K562 (cell line): ENCODE measurements at regions not wholly inside any gene's neighbourhood (a gene's known extent, or its start where the extent isn't known, plus 50 kb on each side); places are given as distances from the start of the nearest gene placed in this dataset.

ENCODE experiments used
- ATAC-seq: fragments of 200-7000 bp; cut with Tn5 transposase; 3 replicates; pipeline ENCODE4 v1.9.1; 2020; ENCODE audit warnings: moderate library complexity
- BruUV-seq: library from RNA; stranded (reverse); fragments of 400-500 nt; replicated peaks from 2 replicates; lab custom pipeline; 2021; lab: Mats Ljungman, UMichigan
- CTCF ChIA-PET: fragments of 300-600 bp; formaldehyde crosslinking; extraction: SDS; loops from one replicate; lab custom pipeline; 2021; ENCODE audit warnings: low intra/inter-chr PET ratio; lab: Yijun Ruan, JAX
- POLR2A ChIA-PET: fragments of 300-600, 350-650 bp; sonication (Branson Sonifier 250); formaldehyde crosslinking; extraction: SDS; loops from one replicate; lab custom pipeline; 2021; ENCODE audit warnings: antibody characterized with exemption, inconsistent platforms; lab: Yijun Ruan, JAX
- DNase-seq, 4 experiments: peaks; one replicate each; pipeline versions ENCODE4 v3.0.0 to v3.0.0-alpha.2; 2011 to 2018; ENCODE audit warnings: low spot score in 3 of 4, mixed read lengths in 3 of 4; ENCODE audit errors: extremely low read depth in 1 of 4
- FAIRE-seq: peaks from 2 replicates; lab custom pipeline; 2011; peaks lifted over from hg19 to GRCh38; lab: Jason Lieb, UNC
- H2AFZ ChIP-seq: 2 replicates; pipeline ENCODE4 v1.6.0; 2011; ENCODE audit warnings: low read depth, low read length, control low read depth, inconsistent platforms
- H3K27ac ChIP-seq: fragments of 200-600 bp; 3 replicates; pipeline ENCODE4 v1.8.0; 2011; ENCODE audit warnings: low read depth, mild to moderate bottlenecking, control low read depth, inconsistent platforms, low read length, moderate library complexity, mixed read lengths; ENCODE audit errors: extremely low read depth
- H3K27me3 ChIP-seq, 2 experiments: fragments of 300-600 bp in 1 of 2; 2 replicates in 1 of 2; 3 replicates in 1 of 2; pipeline versions ENCODE4 v1.6.0 to v1.8.0; 2011; ENCODE audit warnings: inconsistent platforms in 2 of 2, low read length in 2 of 2, mild to moderate bottlenecking in 1 of 2, mixed read lengths in 1 of 2, moderate library complexity in 1 of 2; ENCODE audit not compliant: control insufficient read depth in 2 of 2, insufficient read depth in 2 of 2
- H3K36me3 ChIP-seq: fragments of 300-600 bp; 3 replicates; pipeline ENCODE4 v1.8.0; 2011; ENCODE audit warnings: mild to moderate bottlenecking, low read length, inconsistent platforms; ENCODE audit not compliant: control insufficient read depth, insufficient read depth
- H3K4me1 ChIP-seq, 2 experiments: fragments of 200-600 bp in 1 of 2; replicated peaks in 1 of 2; 2 replicates in 1 of 2; 3 replicates in 1 of 2; pipeline versions ENCODE4 v1.5.1 to v1.8.0; 2011; ENCODE audit warnings: inconsistent platforms in 2 of 2, low read length in 2 of 2, mild to moderate bottlenecking in 1 of 2, mixed read lengths in 1 of 2, moderate library complexity in 1 of 2; ENCODE audit not compliant: control insufficient read depth in 2 of 2, insufficient read depth in 2 of 2
- H3K4me2 ChIP-seq: 2 replicates; pipeline ENCODE4 v1.6.1; 2011; ENCODE audit warnings: low read length, control low read depth, inconsistent platforms, mixed read lengths; ENCODE audit not compliant: insufficient read depth
- H3K4me3 ChIP-seq: fragments of 200-600 bp; sonication (generic), shearing (Covaris generic); 2 replicates; pipeline ENCODE4 v1.5.1; 2016; ENCODE audit warnings: control low read depth, inconsistent platforms
- H3K79me2 ChIP-seq: fragments of 200-600 bp; 3 replicates; pipeline ENCODE4 v1.8.0; 2011; ENCODE audit warnings: low read length, inconsistent platforms; ENCODE audit not compliant: control insufficient read depth, insufficient read depth
- H3K9ac ChIP-seq, 2 experiments: 2 replicates each; pipeline versions ENCODE4 v1.6.0 to v1.6.1; 2011; ENCODE audit warnings: low read depth in 2 of 2, low read length in 2 of 2, control low read depth in 1 of 2, inconsistent platforms in 1 of 2, mild to moderate bottlenecking in 1 of 2, mixed read lengths in 1 of 2; ENCODE audit not compliant: insufficient read depth in 1 of 2
- H3K9me1 ChIP-seq: one replicate; pipeline ENCODE4 v1.6.0; 2011; ENCODE audit warnings: inconsistent platforms, mild to moderate bottlenecking, low read length, moderate library complexity; ENCODE audit not compliant: control insufficient read depth, insufficient read depth
- H3K9me3 ChIP-seq: replicated peaks from 2 replicates; pipeline ENCODE4 v1.5.1; 2011; ENCODE audit warnings: low read depth, low read length, inconsistent platforms; ENCODE audit not compliant: control insufficient read depth, insufficient read depth
- H4K20me1 ChIP-seq: replicated peaks from 2 replicates; pipeline ENCODE4 v1.6.1; 2011; ENCODE audit warnings: low read length, inconsistent platforms, mixed read lengths; ENCODE audit not compliant: control insufficient read depth, insufficient read depth
- BCOR ChIP-seq: fragments of 450-650 bp; IDR thresholded peaks from 2 replicates; pipeline ENCODE4 v1.6.1; 2016
- MIER1 ChIP-seq: fragments of 450-650 bp; IDR thresholded peaks from 2 replicates; pipeline ENCODE4 v1.6.1; 2016; ENCODE audit warnings: antibody characterized with exemption, mild to moderate bottlenecking, low read depth
- POLR3G ChIP-seq: IDR thresholded peaks from 2 replicates; pipeline ENCODE4 v1.6.1; 2011; ENCODE audit not compliant: insufficient read length, insufficient replicate concordance; ENCODE audit errors: extremely low read depth
- ZMIZ1 ChIP-seq, 2 experiments: fragments of 150-350 bp in 1 of 2; IDR thresholded peaks; 2 replicates each; pipeline ENCODE4 v1.6.1; 2012 to 2016; ENCODE audit warnings: low read depth in 2 of 2, low read length in 2 of 2, mild to moderate bottlenecking in 1 of 2, moderate library complexity in 1 of 2
- in situ Hi-C: fragments of 300-500 bp; cut with MboI; formaldehyde crosslinking; loops from 4 replicates; pipeline ENCODE4 v1.15.0; 2018; ENCODE audit warnings: inconsistent platforms, mixed read lengths
- intact Hi-C: fragments of 100-400 bp; cut with micrococcal nuclease; formaldehyde crosslinking; loops from 2 replicates; pipeline ENCODE4 v1.14.2; 2022
- TF ChIP-seq, protein P1 (sequence below): fragments of 450-650 bp; IDR thresholded peaks from 2 replicates; pipeline ENCODE4 v1.7.0; 2016; ENCODE audit warnings: borderline replicate concordance
- TF ChIP-seq, protein P2 (sequence below): fragments of 150-350 bp; conservative IDR thresholded peaks from 2 replicates; pipeline ENCODE4 v1.6.1; 2014; ENCODE audit warnings: low read length

GRCh38 chr9:118177241-118177640 lies 473.0 kb downstream of the TLR4 start:
- in situ Hi-C loops: no loop called here
- no peak for FAIRE-seq

More at GRCh38 chr9:118177241-118177640, 473.0 kb downstream of the TLR4 start:
- ChIA-PET CTCF (no interaction called here), POLR2A (no interaction called here)
- ATAC-seq (no peak), DNase-seq (no peak)
- H3K4me2 ChIP-seq: no peak overlapping the region
- no peaks in the 10 kb centered on the region for H3K79me2 ChIP-seq
- no peak overlapping the region for H3K9ac ChIP-seq
- H3K9me1 ChIP-seq: no peaks in the 10 kb centered on the region
- H3K27ac ChIP-seq: no peak overlapping the region
- H3K36me3 ChIP-seq: no peaks in the 10 kb centered on the region
- no peak overlapping the region for H2AFZ ChIP-seq
- H3K27me3 ChIP-seq: no peaks in the 10 kb centered on the region
- H3K9me3 ChIP-seq: no peaks in the 10 kb centered on the region; the same call in 1 of the 2 replicates
- no TSS peak for BruUV-seq
- TF ChIP-seq ZMIZ1 (IDR thresholded peaks at IDR 0.05; ENCODE audit: low read depth in 2 of 2, low read length in 2 of 2) (no peak), POLR3G (no peak), BCOR (no peak), MIER1 (no peak)
- TF ChIP-seq, protein P1, sequence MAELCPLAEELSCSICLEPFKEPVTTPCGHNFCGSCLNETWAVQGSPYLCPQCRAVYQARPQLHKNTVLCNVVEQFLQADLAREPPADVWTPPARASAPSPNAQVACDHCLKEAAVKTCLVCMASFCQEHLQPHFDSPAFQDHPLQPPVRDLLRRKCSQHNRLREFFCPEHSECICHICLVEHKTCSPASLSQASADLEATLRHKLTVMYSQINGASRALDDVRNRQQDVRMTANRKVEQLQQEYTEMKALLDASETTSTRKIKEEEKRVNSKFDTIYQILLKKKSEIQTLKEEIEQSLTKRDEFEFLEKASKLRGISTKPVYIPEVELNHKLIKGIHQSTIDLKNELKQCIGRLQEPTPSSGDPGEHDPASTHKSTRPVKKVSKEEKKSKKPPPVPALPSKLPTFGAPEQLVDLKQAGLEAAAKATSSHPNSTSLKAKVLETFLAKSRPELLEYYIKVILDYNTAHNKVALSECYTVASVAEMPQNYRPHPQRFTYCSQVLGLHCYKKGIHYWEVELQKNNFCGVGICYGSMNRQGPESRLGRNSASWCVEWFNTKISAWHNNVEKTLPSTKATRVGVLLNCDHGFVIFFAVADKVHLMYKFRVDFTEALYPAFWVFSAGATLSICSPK: no peak
- TF ChIP-seq, protein P2, sequence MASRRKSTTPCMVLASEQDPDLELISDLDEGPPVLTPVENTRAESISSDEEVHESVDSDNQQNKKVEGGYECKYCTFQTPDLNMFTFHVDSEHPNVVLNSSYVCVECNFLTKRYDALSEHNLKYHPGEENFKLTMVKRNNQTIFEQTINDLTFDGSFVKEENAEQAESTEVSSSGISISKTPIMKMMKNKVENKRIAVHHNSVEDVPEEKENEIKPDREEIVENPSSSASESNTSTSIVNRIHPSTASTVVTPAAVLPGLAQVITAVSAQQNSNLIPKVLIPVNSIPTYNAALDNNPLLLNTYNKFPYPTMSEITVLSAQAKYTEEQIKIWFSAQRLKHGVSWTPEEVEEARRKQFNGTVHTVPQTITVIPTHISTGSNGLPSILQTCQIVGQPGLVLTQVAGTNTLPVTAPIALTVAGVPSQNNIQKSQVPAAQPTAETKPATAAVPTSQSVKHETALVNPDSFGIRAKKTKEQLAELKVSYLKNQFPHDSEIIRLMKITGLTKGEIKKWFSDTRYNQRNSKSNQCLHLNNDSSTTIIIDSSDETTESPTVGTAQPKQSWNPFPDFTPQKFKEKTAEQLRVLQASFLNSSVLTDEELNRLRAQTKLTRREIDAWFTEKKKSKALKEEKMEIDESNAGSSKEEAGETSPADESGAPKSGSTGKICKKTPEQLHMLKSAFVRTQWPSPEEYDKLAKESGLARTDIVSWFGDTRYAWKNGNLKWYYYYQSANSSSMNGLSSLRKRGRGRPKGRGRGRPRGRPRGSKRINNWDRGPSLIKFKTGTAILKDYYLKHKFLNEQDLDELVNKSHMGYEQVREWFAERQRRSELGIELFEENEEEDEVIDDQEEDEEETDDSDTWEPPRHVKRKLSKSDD: no peak
- H4K20me1 ChIP-seq: no peaks in the 10 kb centered on the region
- intact Hi-C loops: no loop called here
- H3K4me3 ChIP-seq: no peak overlapping the region
- no peaks in the 10 kb centered on the region for H3K4me1 ChIP-seq
